Vagina (tissue), 2 donors: ENCODE measurements at regions not wholly inside any gene's neighbourhood (a gene's known extent, or its start where the extent isn't known, plus 50 kb on each side); places are given as distances from the start of the nearest gene placed in this dataset.

ENCODE experiments used
- POLR2A ChIP-seq, 2 donors: fragments of 450-650 bp; IDR thresholded peaks; one replicate each; pipeline ENCODE4 v1.6.1; 2017; ENCODE audit warnings: antibody characterized with exemption in 2 of 2, mild to moderate bottlenecking in 2 of 2, moderate library complexity in 2 of 2
- POLR2AphosphoS5 ChIP-seq, 2 donors: sonication (generic); formaldehyde crosslinking; IDR thresholded peaks; one replicate each; pipeline ENCODE4 v1.9.0; 2017; ENCODE audit warnings: antibody characterized with exemption in 2 of 2, mild to moderate bottlenecking in 2 of 2, low read depth in 1 of 2; ENCODE audit not compliant: insufficient read depth in 1 of 2
- TF ChIP-seq, protein P1 (sequence below), 3 experiments: fragments of 450-650 bp in 2 of 3; fragments of 200-600 bp in 1 of 3; sonication (generic) in 1 of 3; IDR thresholded peaks; one replicate each; pipeline ENCODE4 v1.5.1; 2017 to 2019; ENCODE audit warnings: antibody characterized with exemption in 3 of 3, mild to moderate bottlenecking in 2 of 3, moderate library complexity in 2 of 3

DNA sequence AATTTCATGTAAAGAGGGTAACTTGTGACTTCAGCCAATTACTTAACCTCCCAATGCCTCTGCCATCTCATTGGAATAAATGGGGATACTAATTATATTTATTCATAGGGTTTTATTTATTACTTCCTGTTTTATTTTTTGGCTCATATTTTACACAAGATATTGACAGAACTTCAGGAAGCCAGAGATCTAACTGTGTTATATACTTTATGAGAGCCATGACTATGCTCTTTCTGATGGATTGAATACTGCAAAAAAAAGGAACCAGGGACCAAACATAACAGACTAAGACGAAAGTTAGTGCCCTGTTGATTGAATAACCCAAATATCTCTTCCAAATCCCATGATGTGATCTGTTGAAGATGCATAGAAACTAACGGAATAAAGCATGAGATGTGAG is 243.3 kb upstream of the STARD13 start:
- no peak for TF ChIP-seq POLR2AphosphoS5 (IDR thresholded peaks at IDR 0.05; ENCODE audit: insufficient read depth in 1 of 2, low read depth in 1 of 2)
- TF ChIP-seq, protein P1, sequence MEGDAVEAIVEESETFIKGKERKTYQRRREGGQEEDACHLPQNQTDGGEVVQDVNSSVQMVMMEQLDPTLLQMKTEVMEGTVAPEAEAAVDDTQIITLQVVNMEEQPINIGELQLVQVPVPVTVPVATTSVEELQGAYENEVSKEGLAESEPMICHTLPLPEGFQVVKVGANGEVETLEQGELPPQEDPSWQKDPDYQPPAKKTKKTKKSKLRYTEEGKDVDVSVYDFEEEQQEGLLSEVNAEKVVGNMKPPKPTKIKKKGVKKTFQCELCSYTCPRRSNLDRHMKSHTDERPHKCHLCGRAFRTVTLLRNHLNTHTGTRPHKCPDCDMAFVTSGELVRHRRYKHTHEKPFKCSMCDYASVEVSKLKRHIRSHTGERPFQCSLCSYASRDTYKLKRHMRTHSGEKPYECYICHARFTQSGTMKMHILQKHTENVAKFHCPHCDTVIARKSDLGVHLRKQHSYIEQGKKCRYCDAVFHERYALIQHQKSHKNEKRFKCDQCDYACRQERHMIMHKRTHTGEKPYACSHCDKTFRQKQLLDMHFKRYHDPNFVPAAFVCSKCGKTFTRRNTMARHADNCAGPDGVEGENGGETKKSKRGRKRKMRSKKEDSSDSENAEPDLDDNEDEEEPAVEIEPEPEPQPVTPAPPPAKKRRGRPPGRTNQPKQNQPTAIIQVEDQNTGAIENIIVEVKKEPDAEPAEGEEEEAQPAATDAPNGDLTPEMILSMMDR (IDR thresholded peaks at IDR 0.05): no peak
- no peak for TF ChIP-seq POLR2A (IDR thresholded peaks at IDR 0.05)
